ENCODE measurements at regions not wholly inside any gene's neighbourhood (a gene's known extent, or its start where the extent isn't known, plus 50 kb on each side); places are given as distances from the start of the nearest gene placed in this dataset.

GRCh38 chr2:167607211-167607610, 640.2 kb downstream of the STK39 start:
- TF ChIP-seq, protein P1, sequence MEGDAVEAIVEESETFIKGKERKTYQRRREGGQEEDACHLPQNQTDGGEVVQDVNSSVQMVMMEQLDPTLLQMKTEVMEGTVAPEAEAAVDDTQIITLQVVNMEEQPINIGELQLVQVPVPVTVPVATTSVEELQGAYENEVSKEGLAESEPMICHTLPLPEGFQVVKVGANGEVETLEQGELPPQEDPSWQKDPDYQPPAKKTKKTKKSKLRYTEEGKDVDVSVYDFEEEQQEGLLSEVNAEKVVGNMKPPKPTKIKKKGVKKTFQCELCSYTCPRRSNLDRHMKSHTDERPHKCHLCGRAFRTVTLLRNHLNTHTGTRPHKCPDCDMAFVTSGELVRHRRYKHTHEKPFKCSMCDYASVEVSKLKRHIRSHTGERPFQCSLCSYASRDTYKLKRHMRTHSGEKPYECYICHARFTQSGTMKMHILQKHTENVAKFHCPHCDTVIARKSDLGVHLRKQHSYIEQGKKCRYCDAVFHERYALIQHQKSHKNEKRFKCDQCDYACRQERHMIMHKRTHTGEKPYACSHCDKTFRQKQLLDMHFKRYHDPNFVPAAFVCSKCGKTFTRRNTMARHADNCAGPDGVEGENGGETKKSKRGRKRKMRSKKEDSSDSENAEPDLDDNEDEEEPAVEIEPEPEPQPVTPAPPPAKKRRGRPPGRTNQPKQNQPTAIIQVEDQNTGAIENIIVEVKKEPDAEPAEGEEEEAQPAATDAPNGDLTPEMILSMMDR (IDR thresholded peaks at IDR 0.05), result no peak
- TF ChIP-seq POLR2AphosphoS5 (IDR thresholded peaks at IDR 0.05; ENCODE audit: low read depth, low read length) (no peak), TCF7L2 (IDR thresholded peaks at IDR 0.05; ENCODE audit: low read depth, low read length) (no peak), SIN3A (IDR thresholded peaks at IDR 0.05; ENCODE audit: borderline replicate concordance, insufficient read depth, low read depth, low read length) (no peak)
- TF ChIP-seq, protein P2, sequence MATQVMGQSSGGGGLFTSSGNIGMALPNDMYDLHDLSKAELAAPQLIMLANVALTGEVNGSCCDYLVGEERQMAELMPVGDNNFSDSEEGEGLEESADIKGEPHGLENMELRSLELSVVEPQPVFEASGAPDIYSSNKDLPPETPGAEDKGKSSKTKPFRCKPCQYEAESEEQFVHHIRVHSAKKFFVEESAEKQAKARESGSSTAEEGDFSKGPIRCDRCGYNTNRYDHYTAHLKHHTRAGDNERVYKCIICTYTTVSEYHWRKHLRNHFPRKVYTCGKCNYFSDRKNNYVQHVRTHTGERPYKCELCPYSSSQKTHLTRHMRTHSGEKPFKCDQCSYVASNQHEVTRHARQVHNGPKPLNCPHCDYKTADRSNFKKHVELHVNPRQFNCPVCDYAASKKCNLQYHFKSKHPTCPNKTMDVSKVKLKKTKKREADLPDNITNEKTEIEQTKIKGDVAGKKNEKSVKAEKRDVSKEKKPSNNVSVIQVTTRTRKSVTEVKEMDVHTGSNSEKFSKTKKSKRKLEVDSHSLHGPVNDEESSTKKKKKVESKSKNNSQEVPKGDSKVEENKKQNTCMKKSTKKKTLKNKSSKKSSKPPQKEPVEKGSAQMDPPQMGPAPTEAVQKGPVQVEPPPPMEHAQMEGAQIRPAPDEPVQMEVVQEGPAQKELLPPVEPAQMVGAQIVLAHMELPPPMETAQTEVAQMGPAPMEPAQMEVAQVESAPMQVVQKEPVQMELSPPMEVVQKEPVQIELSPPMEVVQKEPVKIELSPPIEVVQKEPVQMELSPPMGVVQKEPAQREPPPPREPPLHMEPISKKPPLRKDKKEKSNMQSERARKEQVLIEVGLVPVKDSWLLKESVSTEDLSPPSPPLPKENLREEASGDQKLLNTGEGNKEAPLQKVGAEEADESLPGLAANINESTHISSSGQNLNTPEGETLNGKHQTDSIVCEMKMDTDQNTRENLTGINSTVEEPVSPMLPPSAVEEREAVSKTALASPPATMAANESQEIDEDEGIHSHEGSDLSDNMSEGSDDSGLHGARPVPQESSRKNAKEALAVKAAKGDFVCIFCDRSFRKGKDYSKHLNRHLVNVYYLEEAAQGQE (IDR thresholded peaks at IDR 0.05; ENCODE audit: insufficient read depth in 1 of 2, low read depth in 2 of 2, low read length in 1 of 2), result no peak
